ENCODE measurements at regions not wholly inside any gene's neighbourhood (a gene's known extent, or its start where the extent isn't known, plus 50 kb on each side); places are given as distances from the start of the nearest gene placed in this dataset.
"Not testable (repeated sequence)": the region's sequence is repeated elsewhere in the genome, so short reads cannot be mapped to it uniquely, and the experiment has no call there.

- TF ChIP-seq MYC (IDR thresholded peaks at IDR 0.05; ENCODE audit: insufficient read depth, insufficient read length, insufficient replicate concordance, low read length, severe bottlenecking); ELK1 (IDR thresholded peaks at IDR 0.05; ENCODE audit: low read depth, low read length); POLR2A (IDR thresholded peaks at IDR 0.05; ENCODE audit: low read depth, low read length); SUPT20H (IDR thresholded peaks at IDR 0.05; ENCODE audit: borderline replicate concordance, control insufficient read depth, low read depth, low read length); ZSCAN29 (IDR thresholded peaks at IDR 0.05); BHLHE40 (IDR thresholded peaks at IDR 0.05; ENCODE audit: borderline replicate concordance in 1 of 2, low read depth in 2 of 2, low read length in 1 of 2); POLR2AphosphoS2 (IDR thresholded peaks at IDR 0.05; ENCODE audit: low read depth, low read length); MEF2B (IDR thresholded peaks at IDR 0.05; ENCODE audit: partially characterized antibody, poor library complexity, severe bottlenecking); CBFB (IDR thresholded peaks at IDR 0.05; ENCODE audit: low read depth): not testable (repeated sequence)
Observed at GRCh38 chr7:73203312-73203711, 105.3 kb downstream of the NSUN5 start.

All from GM12878 (cell line).